Right lobe of liver (tissue), 4 donors: ENCODE measurements at regions not wholly inside any gene's neighbourhood (a gene's known extent, or its start where the extent isn't known, plus 50 kb on each side); places are given as distances from the start of the nearest gene placed in this dataset.
"Not testable (repeated sequence)": the region's sequence is repeated elsewhere in the genome, so short reads cannot be mapped to it uniquely, and the experiment has no call there.

Experiments
- POLR2A ChIP-seq: fragments of 450-650 bp; IDR thresholded peaks from one replicate; pipeline ENCODE4 v1.6.1; 2017; ENCODE audit warnings: antibody characterized with exemption, mild to moderate bottlenecking
- TF ChIP-seq, protein P1 (sequence below), 4 donors: fragments of 200-600 bp in 3 of 4; fragments of 450-650 bp in 1 of 4; IDR thresholded peaks; one replicate each; pipeline versions ENCODE4 v1.5.1 to v1.8.0; 2016 to 2022; ENCODE audit warnings: antibody characterized with exemption in 4 of 4, mild to moderate bottlenecking in 2 of 4
- donor health status: DM: no; HTN: no; CAD: no.
- donor health status: DM: no; HTN: no; CAD: no.
- donor health status: DM: no; HTN: yes; CAD: no.

DNA sequence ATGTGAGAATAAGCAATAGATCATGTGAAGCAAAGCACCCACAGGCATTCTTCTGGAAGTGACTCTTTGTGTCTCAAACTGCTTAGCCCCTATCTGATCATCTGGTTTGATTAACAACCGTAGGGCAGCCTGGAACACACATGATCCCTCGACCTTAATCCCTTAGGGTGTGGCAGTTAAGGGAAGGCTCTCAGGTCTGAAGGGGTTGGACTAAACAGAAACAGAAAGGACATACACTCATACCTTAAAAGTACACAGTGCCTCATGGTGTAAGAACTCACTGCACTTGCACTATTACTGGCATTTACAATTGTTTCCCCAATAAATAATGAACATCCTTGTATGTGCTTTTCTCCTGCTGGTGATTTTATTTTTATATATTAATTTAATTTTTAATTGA is 640.9 kb downstream of the CCSER2 start:
- TF ChIP-seq, protein P1, sequence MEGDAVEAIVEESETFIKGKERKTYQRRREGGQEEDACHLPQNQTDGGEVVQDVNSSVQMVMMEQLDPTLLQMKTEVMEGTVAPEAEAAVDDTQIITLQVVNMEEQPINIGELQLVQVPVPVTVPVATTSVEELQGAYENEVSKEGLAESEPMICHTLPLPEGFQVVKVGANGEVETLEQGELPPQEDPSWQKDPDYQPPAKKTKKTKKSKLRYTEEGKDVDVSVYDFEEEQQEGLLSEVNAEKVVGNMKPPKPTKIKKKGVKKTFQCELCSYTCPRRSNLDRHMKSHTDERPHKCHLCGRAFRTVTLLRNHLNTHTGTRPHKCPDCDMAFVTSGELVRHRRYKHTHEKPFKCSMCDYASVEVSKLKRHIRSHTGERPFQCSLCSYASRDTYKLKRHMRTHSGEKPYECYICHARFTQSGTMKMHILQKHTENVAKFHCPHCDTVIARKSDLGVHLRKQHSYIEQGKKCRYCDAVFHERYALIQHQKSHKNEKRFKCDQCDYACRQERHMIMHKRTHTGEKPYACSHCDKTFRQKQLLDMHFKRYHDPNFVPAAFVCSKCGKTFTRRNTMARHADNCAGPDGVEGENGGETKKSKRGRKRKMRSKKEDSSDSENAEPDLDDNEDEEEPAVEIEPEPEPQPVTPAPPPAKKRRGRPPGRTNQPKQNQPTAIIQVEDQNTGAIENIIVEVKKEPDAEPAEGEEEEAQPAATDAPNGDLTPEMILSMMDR (IDR thresholded peaks at IDR 0.05), result not testable (repeated sequence)
- not testable (repeated sequence) for TF ChIP-seq POLR2A
